ENCODE measurements at regions not wholly inside any gene's neighbourhood (a gene's known extent, or its start where the extent isn't known, plus 50 kb on each side); places are given as distances from the start of the nearest gene placed in this dataset.

- no peak for DNase-seq (ENCODE audit: low spot score in 2 of 2)
- H3K4me1 ChIP-seq, result no peaks in the 10 kb centered on the region
- no peaks in the 10 kb centered on the region for H3K36me3 ChIP-seq
- H3K4me3 ChIP-seq, result no peak overlapping the region
- H3K9me3 ChIP-seq, result no peaks in the 10 kb centered on the region
- 68% methylated on average over 2 of the region's 2 CpGs for WGBS
- no peak overlapping the region for H3K27ac ChIP-seq
- TF ChIP-seq EP300 (IDR thresholded peaks at IDR 0.05) (no peak), CTCF (IDR thresholded peaks at IDR 0.05) (no peak), POLR2AphosphoS5 (IDR thresholded peaks at IDR 0.05) (no peak), POLR2A (IDR thresholded peaks at IDR 0.05) (no peak)
- H3K27me3 ChIP-seq, result no peaks in the 10 kb centered on the region
Observed at GRCh38 chr5:136642976-136643375, 277.6 kb upstream of the TRPC7 start.

- H3K4me3 ChIP-seq, result no peak overlapping the region
- H3K9me3 ChIP-seq, result no peaks in the 10 kb centered on the region
- H3K36me3 ChIP-seq, result no peaks in the 10 kb centered on the region
- WGBS, result 93% methylated on average over 3 of the region's 3 CpGs
- no peak for DNase-seq (ENCODE audit: low spot score in 2 of 2)
- H3K4me1 ChIP-seq, result no peaks in the 10 kb centered on the region
- no peak for TF ChIP-seq EP300 (IDR thresholded peaks at IDR 0.05)
- no peak overlapping the region for H3K27ac ChIP-seq
- no peaks in the 10 kb centered on the region for H3K27me3 ChIP-seq
Observed at GRCh38 chr5:136639616-136640015, 274.3 kb upstream of the TRPC7 start.

GRCh38 chr5:136638084-136638483 is 272.7 kb upstream of the TRPC7 start:
- WGBS, result 94% methylated on average over 1 of the region's 1 CpG
- Histone ChIP-seq H3K27ac (no peak overlapping the region), H3K4me3 (no peak overlapping the region), H3K9me3 (no peaks in the 10 kb centered on the region), H3K27me3 (no peaks in the 10 kb centered on the region), H3K4me1 (no peaks in the 10 kb centered on the region), H3K36me3 (no peaks in the 10 kb centered on the region)
- no peak for DNase-seq (ENCODE audit: low spot score in 2 of 2)
- TF ChIP-seq POLR2A (IDR thresholded peaks at IDR 0.05), result no peak
- TF ChIP-seq EP300 (IDR thresholded peaks at IDR 0.05), result no peak
- TF ChIP-seq POLR2AphosphoS5 (IDR thresholded peaks at IDR 0.05), result no peak
- no peak for TF ChIP-seq CTCF (IDR thresholded peaks at IDR 0.05)

GRCh38 chr5:136636001-136636400 is 270.7 kb upstream of the TRPC7 start:
- WGBS, result 92% methylated on average over 1 of the region's 1 CpG
- no peaks in the 10 kb centered on the region for H3K27me3 ChIP-seq
- no peak overlapping the region for H3K27ac ChIP-seq
- no peaks in the 10 kb centered on the region for H3K4me1 ChIP-seq
- DNase-seq (ENCODE audit: low spot score in 2 of 2), result no peak
- H3K36me3 ChIP-seq, result no peaks in the 10 kb centered on the region
- no peak overlapping the region for H3K4me3 ChIP-seq
- TF ChIP-seq EP300 (IDR thresholded peaks at IDR 0.05) (no peak), CTCF (IDR thresholded peaks at IDR 0.05) (no peak), POLR2AphosphoS5 (IDR thresholded peaks at IDR 0.05) (no peak), POLR2A (IDR thresholded peaks at IDR 0.05) (no peak)
- H3K9me3 ChIP-seq, result no peaks in the 10 kb centered on the region

GRCh38 chr5:136631186-136631585 is 265.8 kb upstream of the TRPC7 start:
- Histone ChIP-seq H3K27ac (no peak overlapping the region), H3K27me3 (no peaks in the 10 kb centered on the region), H3K4me1 (no peaks in the 10 kb centered on the region), H3K4me3 (no peak overlapping the region), H3K36me3 (no peaks in the 10 kb centered on the region), H3K9me3 (no peaks in the 10 kb centered on the region)
- DNase-seq (ENCODE audit: low spot score in 2 of 2), result no peak
- TF ChIP-seq CTCF (IDR thresholded peaks at IDR 0.05) (no peak), POLR2AphosphoS5 (IDR thresholded peaks at IDR 0.05) (no peak), EP300 (IDR thresholded peaks at IDR 0.05) (no peak), POLR2A (IDR thresholded peaks at IDR 0.05) (no peak)
- WGBS, result 82% methylated on average over 1 of the region's 1 CpG

- H3K27me3 ChIP-seq, result no peaks in the 10 kb centered on the region
- DNase-seq (ENCODE audit: low spot score in 2 of 2), result no peak
- H3K27ac ChIP-seq, result no peak overlapping the region
- 67% methylated on average over 10 of the region's 10 CpGs for whole genome bisulfite sequencing
- TF ChIP-seq CTCF (IDR thresholded peaks at IDR 0.05), result no peak
- no peak for TF ChIP-seq POLR2AphosphoS5 (IDR thresholded peaks at IDR 0.05)
- no peak for TF ChIP-seq EP300 (IDR thresholded peaks at IDR 0.05)
- no peak for TF ChIP-seq POLR2A (IDR thresholded peaks at IDR 0.05)
- H3K4me1 ChIP-seq, result no peaks in the 10 kb centered on the region
- H3K36me3 ChIP-seq, result no peaks in the 10 kb centered on the region
- no peaks in the 10 kb centered on the region for H3K9me3 ChIP-seq
- no peak overlapping the region for H3K4me3 ChIP-seq
Observed at GRCh38 chr5:136629125-136629792, 263.9 kb upstream of the TRPC7 start.
